ENCODE measurements at regions not wholly inside any gene's neighbourhood (a gene's known extent, or its start where the extent isn't known, plus 50 kb on each side); places are given as distances from the start of the nearest gene placed in this dataset.

- WGBS (ENCODE audit: insufficient coverage) = 83% methylated on average over 6 of the region's 7 CpGs
These were observed 680.2 kb upstream of the GHITM start for GRCh38 chr10:83459124-83459523.

GRCh38 chr10:83469728-83470331 lies 669.5 kb upstream of the GHITM start:
- no peak overlapping the region for H3K4me3 Mint-ChIP-seq
- no peaks in the 10 kb centered on the region for H3K27me3 Mint-ChIP-seq (ENCODE audit: low read depth in 3 of 3)
- no peaks in the 10 kb centered on the region for H3K36me3 Mint-ChIP-seq

More at GRCh38 chr10:83459124-83459523, 680.2 kb upstream of the GHITM start:
- Histone ChIP-seq H3K79me2 (ENCODE audit: insufficient read depth, low read length) (no peaks in the 10 kb centered on the region), H3K4me3 (replicated peaks in 1 of 3; ENCODE audit: low read depth in 2 of 3, low read length in 3 of 3) (no peak overlapping the region), H4K20me1 (ENCODE audit: insufficient read depth, low read length) (no peaks in the 10 kb centered on the region), H3K4me2 (replicated peaks; ENCODE audit: extremely low read depth, low read length, poor library complexity, severe bottlenecking) (no peak overlapping the region), H3K9ac (ENCODE audit: insufficient read depth, low read length, poor library complexity, severe bottlenecking) (no peak overlapping the region), H2AFZ (ENCODE audit: insufficient read depth, low read depth, low read length, poor library complexity, severe bottlenecking) (no peak overlapping the region), H3K36me3 (replicated peaks in 1 of 2; ENCODE audit: control insufficient read depth in 1 of 2, insufficient read depth in 2 of 2, low read length in 2 of 2) (no peaks in the 10 kb centered on the region), H3K27ac (ENCODE audit: low read depth in 1 of 2, low read length in 2 of 2) (no peak overlapping the region), H3K4me1 (ENCODE audit: control insufficient read depth in 1 of 2, insufficient read depth in 2 of 2, low read length in 2 of 2) (no peaks in the 10 kb centered on the region), H3K9me3 (replicated peaks in 1 of 2; ENCODE audit: control insufficient read depth in 1 of 2, insufficient read depth in 1 of 2, low read length in 2 of 2) (peaks cover 0 to 8% of the 10 kb centered on the region in 2 donors), H3K27me3 (ENCODE audit: control insufficient read depth in 2 of 2, insufficient read depth in 2 of 2, low read length in 2 of 2) (no peaks in the 10 kb centered on the region)
- DNase-seq = no peak
- Mint-ChIP-seq H3K27me3 (ENCODE audit: low read depth in 3 of 3) (no peaks in the 10 kb centered on the region), H3K36me3 (no peaks in the 10 kb centered on the region), H3K4me1 (no peaks in the 10 kb centered on the region), H3K4me3 (no peak overlapping the region), H3K9me3 (peaks cover 0 to 13% (median 5%) of the 10 kb centered on the region in 7 donors), H3K27ac (no peak overlapping the region)
- intact Hi-C loops (cut with micrococcal nuclease) = no loop called here
- TF ChIP-seq, protein P1, sequence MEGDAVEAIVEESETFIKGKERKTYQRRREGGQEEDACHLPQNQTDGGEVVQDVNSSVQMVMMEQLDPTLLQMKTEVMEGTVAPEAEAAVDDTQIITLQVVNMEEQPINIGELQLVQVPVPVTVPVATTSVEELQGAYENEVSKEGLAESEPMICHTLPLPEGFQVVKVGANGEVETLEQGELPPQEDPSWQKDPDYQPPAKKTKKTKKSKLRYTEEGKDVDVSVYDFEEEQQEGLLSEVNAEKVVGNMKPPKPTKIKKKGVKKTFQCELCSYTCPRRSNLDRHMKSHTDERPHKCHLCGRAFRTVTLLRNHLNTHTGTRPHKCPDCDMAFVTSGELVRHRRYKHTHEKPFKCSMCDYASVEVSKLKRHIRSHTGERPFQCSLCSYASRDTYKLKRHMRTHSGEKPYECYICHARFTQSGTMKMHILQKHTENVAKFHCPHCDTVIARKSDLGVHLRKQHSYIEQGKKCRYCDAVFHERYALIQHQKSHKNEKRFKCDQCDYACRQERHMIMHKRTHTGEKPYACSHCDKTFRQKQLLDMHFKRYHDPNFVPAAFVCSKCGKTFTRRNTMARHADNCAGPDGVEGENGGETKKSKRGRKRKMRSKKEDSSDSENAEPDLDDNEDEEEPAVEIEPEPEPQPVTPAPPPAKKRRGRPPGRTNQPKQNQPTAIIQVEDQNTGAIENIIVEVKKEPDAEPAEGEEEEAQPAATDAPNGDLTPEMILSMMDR (IDR thresholded peaks at IDR 0.05) = no peak

More at GRCh38 chr10:83469728-83470331, 669.5 kb upstream of the GHITM start:
- no peak overlapping the region for H3K4me2 ChIP-seq (replicated peaks; ENCODE audit: extremely low read depth, low read length, poor library complexity, severe bottlenecking)
- no peak for DNase-seq
- no peak overlapping the region for H3K9ac ChIP-seq (ENCODE audit: insufficient read depth, low read length, poor library complexity, severe bottlenecking)
- TF ChIP-seq, protein P1 (IDR thresholded peaks at IDR 0.05) = no peak
- H3K27me3 ChIP-seq (ENCODE audit: control insufficient read depth in 2 of 2, insufficient read depth in 2 of 2, low read length in 2 of 2) = no peaks in the 10 kb centered on the region
- H3K79me2 ChIP-seq (ENCODE audit: insufficient read depth, low read length) = no peaks in the 10 kb centered on the region
- no peak overlapping the region for H2AFZ ChIP-seq (ENCODE audit: insufficient read depth, low read depth, low read length, poor library complexity, severe bottlenecking)
- H3K4me1 ChIP-seq (ENCODE audit: control insufficient read depth in 1 of 2, insufficient read depth in 2 of 2, low read length in 2 of 2) = no peaks in the 10 kb centered on the region
- H3K9me3 ChIP-seq (replicated peaks in 1 of 2; ENCODE audit: control insufficient read depth in 1 of 2, insufficient read depth in 1 of 2, low read length in 2 of 2) = no peaks in the 10 kb centered on the region
- Mint-ChIP-seq H3K9me3 (peaks cover 0 to 1% (median 0%) of the 10 kb centered on the region in 7 donors), H3K27ac (no peak overlapping the region), H3K4me1 (no peaks in the 10 kb centered on the region)
- H3K27ac ChIP-seq (ENCODE audit: low read depth in 1 of 2, low read length in 2 of 2) = no peak overlapping the region
- no peaks in the 10 kb centered on the region for H3K36me3 ChIP-seq (replicated peaks in 1 of 2; ENCODE audit: control insufficient read depth in 1 of 2, insufficient read depth in 2 of 2, low read length in 2 of 2)
- H4K20me1 ChIP-seq (ENCODE audit: insufficient read depth, low read length) = no peaks in the 10 kb centered on the region
- no CpG with 5 or more reads among the region's 2 CpGs for WGBS (ENCODE audit: insufficient coverage)
- intact Hi-C loops (cut with micrococcal nuclease) = no loop called here
- no peak overlapping the region for H3K4me3 ChIP-seq (replicated peaks in 1 of 3; ENCODE audit: low read depth in 2 of 3, low read length in 3 of 3)

All from CD14-positive monocyte (primary cell).